PFSK-1 (cell line): ENCODE measurements at regions not wholly inside any gene's neighbourhood (a gene's known extent, or its start where the extent isn't known, plus 50 kb on each side); places are given as distances from the start of the nearest gene placed in this dataset.

ENCODE experiments used
- FOXP2 ChIP-seq: optimal IDR thresholded peaks from 2 replicates; pipeline ENCODE3; 2011; ENCODE audit warnings: borderline replicate concordance, control low read depth, inconsistent platforms; ENCODE audit not compliant: insufficient read depth; ENCODE audit errors: extremely low read length, extremely low read depth
- POLR2AphosphoS5 ChIP-seq: IDR thresholded peaks from 2 replicates; pipeline ENCODE4 v1.6.1; 2012; ENCODE audit warnings: low read depth, mild to moderate bottlenecking, control low read depth, low read length, moderate library complexity
- SIN3A ChIP-seq: IDR thresholded peaks from 2 replicates; pipeline ENCODE4 v1.6.1; 2012; ENCODE audit warnings: mild to moderate bottlenecking, low read length, moderate library complexity, borderline replicate concordance; ENCODE audit not compliant: insufficient read depth
- TAF1 ChIP-seq: IDR thresholded peaks from 2 replicates; pipeline ENCODE4 v1.6.1; 2012; ENCODE audit warnings: low read length, control low read depth, borderline replicate concordance; ENCODE audit not compliant: insufficient read depth
- TF ChIP-seq, protein P1 (sequence below), 2 experiments: IDR thresholded peaks; 2 replicates each; pipeline versions ENCODE4 v1.6.1 to v1.8.0; 2011 to 2012; ENCODE audit warnings: low read depth in 2 of 2, low read length in 2 of 2, control low read depth in 1 of 2, inconsistent platforms in 1 of 2, mild to moderate bottlenecking in 1 of 2, moderate library complexity in 1 of 2; ENCODE audit not compliant: insufficient read depth in 1 of 2

DNA sequence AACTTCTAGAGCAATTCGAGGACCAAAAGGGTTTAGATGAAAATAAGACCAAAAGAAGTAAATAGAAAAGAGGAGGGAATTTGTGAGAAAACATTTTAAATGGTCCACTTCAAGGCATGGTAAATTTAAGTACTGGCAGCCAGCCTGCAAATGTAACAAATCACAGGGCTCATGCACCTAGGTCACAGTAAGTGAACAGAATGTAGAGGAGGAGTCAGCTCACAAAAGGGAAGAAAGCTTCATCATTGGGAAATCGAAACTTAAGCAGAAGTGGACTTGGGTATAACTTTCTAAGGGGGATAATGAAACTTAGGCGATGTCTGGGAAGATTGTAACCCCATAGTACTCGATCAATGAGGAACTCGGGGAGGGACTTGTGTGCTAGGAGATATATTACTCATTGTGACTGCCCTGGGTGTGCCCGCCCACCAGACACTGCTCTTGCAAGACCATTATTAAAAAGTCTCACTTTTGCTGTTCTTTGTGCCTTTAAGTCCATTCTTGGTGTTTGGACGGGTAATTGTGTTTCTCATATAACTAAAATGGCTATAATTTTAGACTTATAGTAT, 1053.6 kb upstream of the MIR17HG start:
- no peak for TF ChIP-seq POLR2AphosphoS5
- TF ChIP-seq SIN3A: no peak
- TF ChIP-seq, protein P1, sequence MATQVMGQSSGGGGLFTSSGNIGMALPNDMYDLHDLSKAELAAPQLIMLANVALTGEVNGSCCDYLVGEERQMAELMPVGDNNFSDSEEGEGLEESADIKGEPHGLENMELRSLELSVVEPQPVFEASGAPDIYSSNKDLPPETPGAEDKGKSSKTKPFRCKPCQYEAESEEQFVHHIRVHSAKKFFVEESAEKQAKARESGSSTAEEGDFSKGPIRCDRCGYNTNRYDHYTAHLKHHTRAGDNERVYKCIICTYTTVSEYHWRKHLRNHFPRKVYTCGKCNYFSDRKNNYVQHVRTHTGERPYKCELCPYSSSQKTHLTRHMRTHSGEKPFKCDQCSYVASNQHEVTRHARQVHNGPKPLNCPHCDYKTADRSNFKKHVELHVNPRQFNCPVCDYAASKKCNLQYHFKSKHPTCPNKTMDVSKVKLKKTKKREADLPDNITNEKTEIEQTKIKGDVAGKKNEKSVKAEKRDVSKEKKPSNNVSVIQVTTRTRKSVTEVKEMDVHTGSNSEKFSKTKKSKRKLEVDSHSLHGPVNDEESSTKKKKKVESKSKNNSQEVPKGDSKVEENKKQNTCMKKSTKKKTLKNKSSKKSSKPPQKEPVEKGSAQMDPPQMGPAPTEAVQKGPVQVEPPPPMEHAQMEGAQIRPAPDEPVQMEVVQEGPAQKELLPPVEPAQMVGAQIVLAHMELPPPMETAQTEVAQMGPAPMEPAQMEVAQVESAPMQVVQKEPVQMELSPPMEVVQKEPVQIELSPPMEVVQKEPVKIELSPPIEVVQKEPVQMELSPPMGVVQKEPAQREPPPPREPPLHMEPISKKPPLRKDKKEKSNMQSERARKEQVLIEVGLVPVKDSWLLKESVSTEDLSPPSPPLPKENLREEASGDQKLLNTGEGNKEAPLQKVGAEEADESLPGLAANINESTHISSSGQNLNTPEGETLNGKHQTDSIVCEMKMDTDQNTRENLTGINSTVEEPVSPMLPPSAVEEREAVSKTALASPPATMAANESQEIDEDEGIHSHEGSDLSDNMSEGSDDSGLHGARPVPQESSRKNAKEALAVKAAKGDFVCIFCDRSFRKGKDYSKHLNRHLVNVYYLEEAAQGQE (IDR thresholded peaks at IDR 0.05; ENCODE audit: insufficient read depth in 1 of 2, low read depth in 2 of 2, low read length in 2 of 2): no peak

GRCh38 chr13:90299238-90299637, 1048.2 kb upstream of the MIR17HG start:
- TF ChIP-seq POLR2AphosphoS5 (no peak), SIN3A (no peak), FOXP2 (no peak), TAF1 (no peak)
- TF ChIP-seq, protein P1 (IDR thresholded peaks at IDR 0.05; ENCODE audit: insufficient read depth in 1 of 2, low read depth in 2 of 2, low read length in 2 of 2): no peak

- TF ChIP-seq TAF1: no peak
- TF ChIP-seq, protein P1 (IDR thresholded peaks at IDR 0.05; ENCODE audit: insufficient read depth in 1 of 2, low read depth in 2 of 2, low read length in 2 of 2): no peak
- no peak for TF ChIP-seq SIN3A
- no peak for TF ChIP-seq POLR2AphosphoS5
- TF ChIP-seq FOXP2: no peak
These were observed 1047.5 kb upstream of the MIR17HG start for GRCh38 chr13:90300015-90300414.

GRCh38 chr13:90302107-90302506, 1045.4 kb upstream of the MIR17HG start:
- TF ChIP-seq, protein P1 (IDR thresholded peaks at IDR 0.05; ENCODE audit: insufficient read depth in 1 of 2, low read depth in 2 of 2, low read length in 2 of 2): no peak
- TF ChIP-seq TAF1 (no peak), SIN3A (no peak), FOXP2 (no peak), POLR2AphosphoS5 (no peak)

DNA sequence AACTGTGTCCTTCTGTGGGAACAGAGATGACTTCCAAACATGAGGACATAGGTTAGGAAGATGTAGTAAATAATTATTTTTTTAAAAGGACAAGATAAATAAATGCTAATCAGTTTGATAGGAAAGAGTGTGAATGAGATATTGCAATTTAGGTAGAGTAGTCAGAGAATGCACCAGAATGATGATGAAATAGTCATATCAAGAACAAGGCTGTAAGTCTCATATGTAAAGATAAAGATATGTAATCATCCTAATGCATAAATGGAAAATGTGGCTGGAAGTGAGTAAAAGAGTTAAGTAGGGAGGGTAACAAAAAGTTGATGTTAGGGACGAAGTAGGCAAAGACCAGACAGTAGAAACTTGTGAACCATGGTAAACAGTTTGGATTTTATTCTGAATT, 1041.7 kb upstream of the MIR17HG start:
- TF ChIP-seq FOXP2: no peak
- no peak for TF ChIP-seq POLR2AphosphoS5
- TF ChIP-seq, protein P1 (IDR thresholded peaks at IDR 0.05; ENCODE audit: insufficient read depth in 1 of 2, low read depth in 2 of 2, low read length in 2 of 2): no peak
- no peak for TF ChIP-seq SIN3A
- TF ChIP-seq TAF1: no peak
